ENCODE measurements at regions not wholly inside any gene's neighbourhood (a gene's known extent, or its start where the extent isn't known, plus 50 kb on each side); places are given as distances from the start of the nearest gene placed in this dataset.
A peak's percentile ranks its signal among the peaks of the same experiment; 100 is the strongest.

- intact Hi-C loops (cut with DNase I, micrococcal nuclease), result no loop called here
- TF ChIP-seq CTCF (IDR thresholded peaks at IDR 0.05), result no peak
- ATAC-seq, result no peak
- Histone ChIP-seq H3K4me1 (ENCODE audit: low read depth) (no peaks in the 10 kb centered on the region), H3K4me3 (no peak overlapping the region), H3K36me3 (ENCODE audit: low read depth) (no peaks in the 10 kb centered on the region), H3K9me3 (no peaks in the 10 kb centered on the region)
- no peak for DNase-seq
Measured at GRCh38 chr7:142407939-142408570, 150.2 kb upstream of the PRSS58 start.

GRCh38 chr7:142405122-142405765 lies 147.4 kb upstream of the PRSS58 start:
- no peak for DNase-seq

DNA sequence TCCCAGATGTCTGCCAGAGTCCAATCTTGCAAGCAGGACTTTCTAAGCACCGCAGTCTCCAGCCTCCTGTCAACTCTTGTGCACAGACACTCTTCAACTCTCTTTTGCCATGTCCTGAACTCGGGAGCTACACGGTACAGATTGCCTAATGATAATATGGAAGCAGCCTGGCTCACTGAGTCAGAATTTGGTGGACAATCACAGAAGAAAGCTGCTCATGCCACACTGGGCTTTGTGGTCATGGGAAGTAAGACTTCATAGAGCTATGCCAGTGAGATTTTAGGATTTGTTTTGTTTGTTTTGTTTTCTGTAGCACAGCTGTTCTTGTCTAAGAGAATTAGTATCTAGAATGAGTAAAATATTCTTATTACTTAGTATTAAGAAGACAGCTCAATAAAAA lies 144.1 kb upstream of the PRSS58 start:
- Histone ChIP-seq H3K36me3 (ENCODE audit: low read depth) (no peaks in the 10 kb centered on the region), H3K9me3 (no peaks in the 10 kb centered on the region), H3K4me1 (ENCODE audit: low read depth) (no peaks in the 10 kb centered on the region), H3K4me3 (no peak overlapping the region)
- DNase-seq (no peak), ATAC-seq (no peak)
- TF ChIP-seq CTCF (IDR thresholded peaks at IDR 0.05), result no peak
- intact Hi-C loops (cut with DNase I, micrococcal nuclease), result no loop called here

More at GRCh38 chr7:142405122-142405765, 147.4 kb upstream of the PRSS58 start:
- intact Hi-C loops (cut with DNase I, micrococcal nuclease), result no loop called here
- no peaks in the 10 kb centered on the region for H3K36me3 ChIP-seq (ENCODE audit: low read depth)
- H3K4me1 ChIP-seq (ENCODE audit: low read depth), result no peaks in the 10 kb centered on the region
- no peaks in the 10 kb centered on the region for H3K9me3 ChIP-seq
- H3K4me3 ChIP-seq, result no peak overlapping the region
- TF ChIP-seq CTCF (IDR thresholded peaks at IDR 0.05), result no peak
- no peak for ATAC-seq

DNA sequence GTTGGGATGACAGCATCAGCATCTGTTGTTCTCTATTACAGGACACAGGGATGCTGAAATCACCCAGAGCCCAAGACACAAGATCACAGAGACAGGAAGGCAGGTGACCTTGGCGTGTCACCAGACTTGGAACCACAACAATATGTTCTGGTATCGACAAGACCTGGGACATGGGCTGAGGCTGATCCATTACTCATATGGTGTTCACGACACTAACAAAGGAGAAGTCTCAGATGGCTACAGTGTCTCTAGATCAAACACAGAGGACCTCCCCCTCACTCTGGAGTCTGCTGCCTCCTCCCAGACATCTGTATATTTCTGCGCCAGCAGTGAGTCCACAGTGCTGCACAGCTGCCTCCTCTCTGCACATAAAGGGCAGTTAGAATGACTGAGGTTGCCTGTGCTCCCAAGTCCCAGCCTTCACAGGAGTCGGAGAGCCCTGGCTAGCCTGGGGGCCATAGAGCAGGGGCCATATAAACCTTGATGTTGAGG lies 142.2 kb upstream of the PRSS58 start:
- Histone ChIP-seq H3K4me3 (no peak overlapping the region), H3K9me3 (no peaks in the 10 kb centered on the region), H3K4me1 (ENCODE audit: low read depth) (no peaks in the 10 kb centered on the region), H3K36me3 (ENCODE audit: low read depth) (no peaks in the 10 kb centered on the region)
- ATAC-seq (no peak), DNase-seq (no peak)
- no peak for TF ChIP-seq CTCF (IDR thresholded peaks at IDR 0.05)
- intact Hi-C loops (cut with DNase I, micrococcal nuclease), result no loop called here

- ATAC-seq (peak; percentile 12), DNase-seq (no peak)
- intact Hi-C loops (cut with DNase I, micrococcal nuclease), result no loop called here
- no peak for TF ChIP-seq CTCF (IDR thresholded peaks at IDR 0.05)
- H3K9me3 ChIP-seq, result no peaks in the 10 kb centered on the region
- no peaks in the 10 kb centered on the region for H3K4me1 ChIP-seq (ENCODE audit: low read depth)
- H3K36me3 ChIP-seq (ENCODE audit: low read depth), result no peaks in the 10 kb centered on the region
- no peak overlapping the region for H3K4me3 ChIP-seq
Measured at GRCh38 chr7:142391191-142391992, 133.5 kb upstream of the PRSS58 start.

Measured in mucosa of descending colon (tissue), 3 donors.